Loucy (cell line): ENCODE measurements at regions not wholly inside any gene's neighbourhood (a gene's known extent, or its start where the extent isn't known, plus 50 kb on each side); places are given as distances from the start of the nearest gene placed in this dataset.

ENCODE experiments used
- H2AFZ ChIP-seq: fragments of 200-600 bp; sonication (generic); 2 replicates; pipeline ENCODE4 v1.6.0; 2016; ENCODE audit warnings: antibody characterized with exemption, mild to moderate bottlenecking, low read length, moderate library complexity
- H3F3A ChIP-seq: fragments of 200-600 bp; 2 replicates; pipeline ENCODE4 v1.6.0; 2016; ENCODE audit warnings: antibody characterized with exemption, low read depth, mild to moderate bottlenecking
- H3K27me3 ChIP-seq: fragments of 200-600 bp; sonication (generic); 2 replicates; pipeline ENCODE4 v1.6.1; 2014; ENCODE audit warnings: low read length, mild to moderate bottlenecking; ENCODE audit not compliant: insufficient read depth, poor library complexity, severe bottlenecking
- H3K36me3 ChIP-seq: fragments of 200-600 bp; sonication (generic); 2 replicates; pipeline ENCODE4 v1.6.1; 2016; ENCODE audit warnings: low read length; ENCODE audit not compliant: insufficient read depth
- H3K4me1 ChIP-seq: fragments of 200-600 bp; sonication (generic); 2 replicates; pipeline ENCODE4 v1.5.1; 2014; ENCODE audit warnings: low read length, mild to moderate bottlenecking; ENCODE audit not compliant: insufficient read depth, poor library complexity, severe bottlenecking
- H3K4me2 ChIP-seq: fragments of 200-600 bp; sonication (generic); 2 replicates; pipeline ENCODE4 v1.6.0; 2014; ENCODE audit warnings: antibody characterized with exemption, low read length, low read depth, mild to moderate bottlenecking; ENCODE audit not compliant: poor library complexity, severe bottlenecking
- H3K4me3 ChIP-seq: fragments of 200-600 bp; sonication (generic); 2 replicates; pipeline ENCODE4 v1.5.1; 2014; ENCODE audit warnings: low read length, mild to moderate bottlenecking, mixed read lengths; ENCODE audit not compliant: poor library complexity, severe bottlenecking
- H3K79me2 ChIP-seq: fragments of 200-600 bp; sonication (generic); 2 replicates; pipeline ENCODE4 v1.6.1; 2014; ENCODE audit warnings: low read length; ENCODE audit not compliant: insufficient read depth
- H3K9ac ChIP-seq: fragments of 200-600 bp; sonication (generic); 2 replicates; pipeline ENCODE4 v1.6.0; 2014; ENCODE audit warnings: mild to moderate bottlenecking, low read depth, low read length, moderate library complexity; ENCODE audit not compliant: poor library complexity, severe bottlenecking
- H3K9me2 ChIP-seq: fragments of 200-600 bp; sonication (generic); replicated peaks from 2 replicates; pipeline ENCODE4 v1.6.1; 2016; ENCODE audit warnings: low read depth, low read length, mixed read lengths
- H3K9me3 ChIP-seq: fragments of 200-600 bp; sonication (generic); 2 replicates; pipeline ENCODE4 v1.6.1; 2014; ENCODE audit warnings: mild to moderate bottlenecking, antibody characterized with exemption, low read length, low read depth; ENCODE audit not compliant: insufficient read depth
- H4K20me1 ChIP-seq: fragments of 200-600 bp; sonication (generic); 2 replicates; pipeline ENCODE4 v1.6.0; 2014; ENCODE audit warnings: antibody characterized with exemption, low read length, mild to moderate bottlenecking; ENCODE audit not compliant: insufficient read depth, poor library complexity, severe bottlenecking
- EZH2phosphoT487 ChIP-seq: fragments of 200-600 bp; IDR thresholded peaks from 2 replicates; pipeline ENCODE4 v1.6.1; 2018; ENCODE audit warnings: antibody characterized with exemption, mild to moderate bottlenecking, moderate library complexity, borderline replicate concordance
- TF ChIP-seq, protein P1 (sequence below): fragments of 200-600 bp; sonication (generic); conservative IDR thresholded peaks from 2 replicates; pipeline ENCODE4 v1.5.1; 2014; ENCODE audit warnings: mild to moderate bottlenecking, antibody characterized with exemption, low read length

DNA sequence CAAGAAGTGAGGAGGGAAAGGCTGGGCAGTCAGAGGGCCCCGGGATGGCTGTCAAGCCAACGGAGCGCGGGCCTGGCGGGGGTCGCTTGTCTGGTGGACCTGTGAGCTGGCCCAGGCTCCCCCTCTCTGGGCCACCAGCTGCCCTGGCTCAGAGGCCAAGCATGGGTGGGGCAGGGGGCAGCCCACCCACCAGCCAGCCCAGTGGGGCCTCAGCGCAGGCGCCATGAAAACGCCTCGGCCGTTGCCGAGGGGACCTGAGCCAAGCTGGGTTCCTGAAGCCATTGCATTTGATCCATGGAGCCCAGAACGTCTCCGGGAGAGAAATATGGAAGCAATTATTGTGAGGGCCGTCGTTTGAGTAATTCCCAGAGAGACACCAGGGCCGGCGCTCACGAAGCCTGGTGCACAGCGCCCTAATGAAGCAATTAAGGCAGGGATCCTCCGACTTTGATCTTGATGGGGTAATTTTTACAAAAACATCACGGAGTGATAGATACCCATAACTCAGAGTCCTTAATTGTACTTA, 90.5 kb upstream of the TTC34 start:
- no peak overlapping the region for H3K4me3 ChIP-seq
- no peaks in the 10 kb centered on the region for H3K79me2 ChIP-seq
- no peaks in the 10 kb centered on the region for H4K20me1 ChIP-seq
- H3K9me3 ChIP-seq = no peaks in the 10 kb centered on the region; the same call in 1 of the 2 replicates
- no peaks in the 10 kb centered on the region for H3F3A ChIP-seq
- peaks cover 25% of the 10 kb centered on the region for H3K4me1 ChIP-seq
- no peak overlapping the region for H3K9ac ChIP-seq
- H2AFZ ChIP-seq = no peak overlapping the region
- no peak overlapping the region for H3K4me2 ChIP-seq
- no peak for TF ChIP-seq EZH2phosphoT487
- TF ChIP-seq, protein P1, sequence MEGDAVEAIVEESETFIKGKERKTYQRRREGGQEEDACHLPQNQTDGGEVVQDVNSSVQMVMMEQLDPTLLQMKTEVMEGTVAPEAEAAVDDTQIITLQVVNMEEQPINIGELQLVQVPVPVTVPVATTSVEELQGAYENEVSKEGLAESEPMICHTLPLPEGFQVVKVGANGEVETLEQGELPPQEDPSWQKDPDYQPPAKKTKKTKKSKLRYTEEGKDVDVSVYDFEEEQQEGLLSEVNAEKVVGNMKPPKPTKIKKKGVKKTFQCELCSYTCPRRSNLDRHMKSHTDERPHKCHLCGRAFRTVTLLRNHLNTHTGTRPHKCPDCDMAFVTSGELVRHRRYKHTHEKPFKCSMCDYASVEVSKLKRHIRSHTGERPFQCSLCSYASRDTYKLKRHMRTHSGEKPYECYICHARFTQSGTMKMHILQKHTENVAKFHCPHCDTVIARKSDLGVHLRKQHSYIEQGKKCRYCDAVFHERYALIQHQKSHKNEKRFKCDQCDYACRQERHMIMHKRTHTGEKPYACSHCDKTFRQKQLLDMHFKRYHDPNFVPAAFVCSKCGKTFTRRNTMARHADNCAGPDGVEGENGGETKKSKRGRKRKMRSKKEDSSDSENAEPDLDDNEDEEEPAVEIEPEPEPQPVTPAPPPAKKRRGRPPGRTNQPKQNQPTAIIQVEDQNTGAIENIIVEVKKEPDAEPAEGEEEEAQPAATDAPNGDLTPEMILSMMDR = no peak
- no peaks in the 10 kb centered on the region for H3K36me3 ChIP-seq
- H3K9me2 ChIP-seq = no peaks in the 10 kb centered on the region
- no peaks in the 10 kb centered on the region for H3K27me3 ChIP-seq

DNA sequence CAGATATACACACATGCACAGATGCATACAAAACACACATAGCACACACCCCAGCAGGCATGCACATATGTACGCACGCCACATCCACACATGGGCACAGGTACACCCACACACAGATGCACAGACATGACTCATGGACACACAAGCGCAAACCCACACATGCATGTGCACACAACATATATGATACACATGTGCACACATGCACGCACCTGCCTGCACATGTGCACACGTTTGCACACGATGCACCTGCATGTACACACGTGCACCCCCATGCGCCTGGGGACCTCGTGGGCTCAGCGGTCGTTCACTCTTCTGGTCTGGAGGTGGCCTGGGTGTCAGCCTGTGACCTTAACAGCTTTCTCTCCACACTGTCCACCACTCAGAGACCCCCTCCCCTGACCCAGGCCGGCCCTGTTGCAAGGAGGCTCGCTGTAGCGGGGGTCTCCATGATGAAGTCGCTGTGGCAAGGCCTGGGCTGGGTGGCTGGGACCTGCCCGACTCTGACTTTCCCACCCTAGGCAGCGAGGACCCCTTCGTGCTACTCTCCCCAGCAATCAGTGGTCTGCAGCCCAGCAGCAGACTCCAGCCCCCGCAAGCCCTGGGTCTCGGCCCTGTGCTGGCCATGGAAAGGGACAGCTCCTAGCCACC, 92.1 kb upstream of the TTC34 start:
- Histone ChIP-seq H4K20me1 (no peaks in the 10 kb centered on the region), H3K9ac (no peak overlapping the region), H3K36me3 (no peaks in the 10 kb centered on the region), H3F3A (no peaks in the 10 kb centered on the region), H3K4me2 (no peak overlapping the region), H3K9me3 (no peaks in the 10 kb centered on the region; the same call in 1 of the 2 replicates), H2AFZ (no peak overlapping the region), H3K27me3 (no peaks in the 10 kb centered on the region), H3K9me2 (no peaks in the 10 kb centered on the region), H3K79me2 (no peaks in the 10 kb centered on the region), H3K4me1 (peaks cover 13% of the 10 kb centered on the region), H3K4me3 (no peak overlapping the region)
- TF ChIP-seq, protein P1 = no peak
- TF ChIP-seq EZH2phosphoT487 = no peak

DNA sequence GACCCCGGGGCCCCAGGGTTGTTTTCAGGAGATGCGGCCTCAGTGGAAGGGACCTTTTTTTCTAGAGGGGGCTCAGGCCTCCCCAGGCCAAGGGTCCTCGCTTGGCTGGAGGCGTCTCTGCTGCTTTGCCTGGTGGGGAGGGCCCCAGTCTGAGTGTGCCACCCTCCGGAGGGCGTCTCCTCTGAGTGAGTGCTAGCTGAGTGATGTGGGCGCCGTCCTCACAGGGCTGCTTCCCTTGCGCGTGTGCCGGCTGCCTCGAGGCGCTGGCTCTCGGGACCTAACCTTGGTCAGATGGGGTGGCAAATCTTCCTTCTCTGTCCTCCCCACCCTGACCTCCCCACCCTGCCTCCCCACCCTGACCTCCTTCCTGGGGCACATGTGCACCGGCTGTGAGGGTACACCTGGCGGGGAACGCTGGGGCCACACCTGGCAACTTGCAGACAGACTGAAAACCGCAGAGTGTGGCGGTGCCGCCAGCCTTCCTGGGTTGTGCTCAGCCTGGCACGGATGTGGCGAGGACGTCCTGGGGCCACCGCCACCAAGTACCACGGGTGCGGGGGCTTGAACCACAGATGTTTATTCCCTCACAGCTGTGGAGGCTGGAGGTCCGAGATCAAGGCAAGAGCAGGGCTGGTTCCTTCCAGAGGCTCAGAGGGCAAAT, 93.0 kb upstream of the TTC34 start:
- Histone ChIP-seq H3K27me3 (no peaks in the 10 kb centered on the region), H3K4me1 (peaks cover 4% of the 10 kb centered on the region), H4K20me1 (no peaks in the 10 kb centered on the region), H3K36me3 (no peaks in the 10 kb centered on the region), H2AFZ (no peak overlapping the region), H3K9me2 (no peaks in the 10 kb centered on the region), H3K9me3 (no peaks in the 10 kb centered on the region; the same call in 1 of the 2 replicates), H3K9ac (no peak overlapping the region), H3K4me2 (no peak overlapping the region), H3K79me2 (no peaks in the 10 kb centered on the region), H3K4me3 (no peak overlapping the region), H3F3A (no peaks in the 10 kb centered on the region)
- no peak for TF ChIP-seq EZH2phosphoT487
- TF ChIP-seq, protein P1 = no peak
